KMS-11 (cell line): ENCODE measurements at regions not wholly inside any gene's neighbourhood (a gene's known extent, or its start where the extent isn't known, plus 50 kb on each side); places are given as distances from the start of the nearest gene placed in this dataset.

Experiments used
- H2AFZ ChIP-seq: fragments of 200-600 bp; sonication (generic); 2 replicates; pipeline ENCODE4 v1.6.1; 2016; ENCODE audit warnings: antibody characterized with exemption, mixed run types, low read depth
- H3K27ac ChIP-seq: fragments of 200-600 bp; sonication (generic); 2 replicates; pipeline ENCODE4 v1.6.1; 2016; ENCODE audit warnings: mild to moderate bottlenecking, mixed run types
- H3K27me3 ChIP-seq: fragments of 200-600 bp; sonication (generic); 2 replicates; pipeline ENCODE4 v1.6.1; 2017; ENCODE audit warnings: mild to moderate bottlenecking, low read depth, mixed run types, moderate library complexity; ENCODE audit not compliant: insufficient read depth
- H3K36me3 ChIP-seq: fragments of 200-600 bp; sonication (generic); 2 replicates; pipeline ENCODE4 v1.6.1; 2017; ENCODE audit warnings: mild to moderate bottlenecking, mixed run types; ENCODE audit not compliant: insufficient read depth
- H3K4me1 ChIP-seq: fragments of 200-600 bp; sonication (generic); 2 replicates; pipeline ENCODE4 v1.6.1; 2016; ENCODE audit warnings: mild to moderate bottlenecking, low read depth, mixed run types; ENCODE audit not compliant: poor library complexity, severe bottlenecking
- H3K4me2 ChIP-seq: fragments of 200-600 bp; sonication (generic); 2 replicates; pipeline ENCODE4 v1.7.0; 2016; ENCODE audit warnings: mild to moderate bottlenecking, mixed run types
- H3K4me3 ChIP-seq: fragments of 200-600 bp; sonication (generic); IDR thresholded peaks from 2 replicates; pipeline ENCODE4 v1.6.1; 2017; ENCODE audit warnings: low read depth, low read length, mixed read lengths; ENCODE audit not compliant: insufficient read depth
- H3K79me2 ChIP-seq: fragments of 200-600 bp; sonication (generic); 2 replicates; pipeline ENCODE4 v1.6.1; 2016; ENCODE audit warnings: low read depth, mixed run types; ENCODE audit not compliant: insufficient read depth
- H3K9ac ChIP-seq: fragments of 200-600 bp; sonication (generic); 2 replicates; pipeline ENCODE4 v1.6.1; 2016; ENCODE audit warnings: mild to moderate bottlenecking, mixed run types
- H4K20me1 ChIP-seq: fragments of 200-600 bp; sonication (generic); 2 replicates; pipeline ENCODE4 v1.6.1; 2016; ENCODE audit warnings: mild to moderate bottlenecking, mixed run types; ENCODE audit not compliant: insufficient read depth
- TF ChIP-seq, protein P1 (sequence below): fragments of 200-600 bp; sonication (generic); conservative IDR thresholded peaks from 2 replicates; pipeline ENCODE4 v1.6.1; 2017; ENCODE audit warnings: low read depth, mild to moderate bottlenecking, antibody characterized with exemption, low read length, moderate library complexity, mixed read lengths

DNA sequence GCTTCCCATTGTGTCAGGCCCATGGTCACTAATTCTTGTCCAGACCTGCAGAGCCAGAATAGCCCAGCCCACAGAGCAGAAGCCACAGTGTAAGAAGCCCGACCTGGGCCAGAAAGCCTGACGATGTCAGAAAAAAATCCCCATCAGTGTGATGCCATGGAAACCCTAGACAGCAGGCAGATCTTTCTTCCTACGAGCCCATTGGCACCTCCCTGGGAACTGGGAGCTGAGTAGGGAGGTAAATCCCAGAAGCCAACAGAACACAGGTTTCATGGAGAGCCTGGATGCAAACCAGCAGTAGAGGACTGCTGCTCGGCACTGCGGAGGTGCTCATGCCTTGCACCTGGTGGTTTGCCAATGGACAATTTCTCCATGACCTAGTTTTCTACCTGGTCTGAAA is 82.2 kb upstream of the SLC22A16 start:
- no peaks in the 10 kb centered on the region for H3K27me3 ChIP-seq
- H2AFZ ChIP-seq: no peak overlapping the region
- no peak overlapping the region for H3K27ac ChIP-seq
- no peaks in the 10 kb centered on the region for H3K4me1 ChIP-seq
- no peaks in the 10 kb centered on the region for H4K20me1 ChIP-seq
- H3K79me2 ChIP-seq: no peaks in the 10 kb centered on the region
- TF ChIP-seq, protein P1, sequence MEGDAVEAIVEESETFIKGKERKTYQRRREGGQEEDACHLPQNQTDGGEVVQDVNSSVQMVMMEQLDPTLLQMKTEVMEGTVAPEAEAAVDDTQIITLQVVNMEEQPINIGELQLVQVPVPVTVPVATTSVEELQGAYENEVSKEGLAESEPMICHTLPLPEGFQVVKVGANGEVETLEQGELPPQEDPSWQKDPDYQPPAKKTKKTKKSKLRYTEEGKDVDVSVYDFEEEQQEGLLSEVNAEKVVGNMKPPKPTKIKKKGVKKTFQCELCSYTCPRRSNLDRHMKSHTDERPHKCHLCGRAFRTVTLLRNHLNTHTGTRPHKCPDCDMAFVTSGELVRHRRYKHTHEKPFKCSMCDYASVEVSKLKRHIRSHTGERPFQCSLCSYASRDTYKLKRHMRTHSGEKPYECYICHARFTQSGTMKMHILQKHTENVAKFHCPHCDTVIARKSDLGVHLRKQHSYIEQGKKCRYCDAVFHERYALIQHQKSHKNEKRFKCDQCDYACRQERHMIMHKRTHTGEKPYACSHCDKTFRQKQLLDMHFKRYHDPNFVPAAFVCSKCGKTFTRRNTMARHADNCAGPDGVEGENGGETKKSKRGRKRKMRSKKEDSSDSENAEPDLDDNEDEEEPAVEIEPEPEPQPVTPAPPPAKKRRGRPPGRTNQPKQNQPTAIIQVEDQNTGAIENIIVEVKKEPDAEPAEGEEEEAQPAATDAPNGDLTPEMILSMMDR: no peak
- no peak overlapping the region for H3K4me3 ChIP-seq
- H3K4me2 ChIP-seq: no peak overlapping the region
- H3K36me3 ChIP-seq: no peaks in the 10 kb centered on the region
- no peak overlapping the region for H3K9ac ChIP-seq

DNA sequence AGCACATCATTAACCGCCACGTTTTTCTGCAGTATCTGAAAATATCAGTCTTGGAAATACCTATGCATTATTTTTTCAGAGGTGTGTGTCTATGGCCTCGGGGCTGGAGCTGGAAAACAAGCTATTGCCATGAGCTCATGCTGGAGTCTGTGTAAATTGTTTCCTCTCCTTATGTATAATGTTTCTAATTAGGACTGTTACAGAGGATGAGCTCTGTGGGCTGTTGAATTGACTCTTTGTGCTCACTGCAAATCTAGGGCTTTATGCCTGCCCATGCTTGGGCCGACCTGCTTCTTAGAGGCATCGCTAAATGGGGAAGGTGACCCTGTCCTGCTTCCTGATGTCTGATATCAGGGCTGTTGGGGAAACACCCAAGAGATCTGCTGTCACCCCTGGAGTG is 80.8 kb upstream of the SLC22A16 start:
- H3K4me2 ChIP-seq: no peak overlapping the region
- TF ChIP-seq, protein P1: no peak
- no peak overlapping the region for H3K9ac ChIP-seq
- no peaks in the 10 kb centered on the region for H3K4me1 ChIP-seq
- no peaks in the 10 kb centered on the region for H3K79me2 ChIP-seq
- no peaks in the 10 kb centered on the region for H4K20me1 ChIP-seq
- no peak overlapping the region for H3K4me3 ChIP-seq
- no peak overlapping the region for H2AFZ ChIP-seq
- H3K27me3 ChIP-seq: no peaks in the 10 kb centered on the region
- H3K27ac ChIP-seq: no peak overlapping the region
- H3K36me3 ChIP-seq: no peaks in the 10 kb centered on the region

- Histone ChIP-seq H3K36me3 (no peaks in the 10 kb centered on the region), H2AFZ (no peak overlapping the region), H3K79me2 (no peaks in the 10 kb centered on the region), H3K4me3 (no peak overlapping the region), H3K4me1 (no peaks in the 10 kb centered on the region), H3K27ac (no peak overlapping the region), H3K4me2 (no peak overlapping the region), H4K20me1 (no peaks in the 10 kb centered on the region), H3K9ac (no peak overlapping the region), H3K27me3 (no peaks in the 10 kb centered on the region)
- TF ChIP-seq, protein P1: no peak
These were observed 80.1 kb upstream of the SLC22A16 start for GRCh38 chr6:110556317-110557110.

- no peak overlapping the region for H3K9ac ChIP-seq
- H3K27ac ChIP-seq: no peak overlapping the region
- no peaks in the 10 kb centered on the region for H3K4me1 ChIP-seq
- H3K4me2 ChIP-seq: no peak overlapping the region
- H3K79me2 ChIP-seq: no peaks in the 10 kb centered on the region
- H3K27me3 ChIP-seq: no peaks in the 10 kb centered on the region
- no peaks in the 10 kb centered on the region for H3K36me3 ChIP-seq
- no peaks in the 10 kb centered on the region for H4K20me1 ChIP-seq
- TF ChIP-seq, protein P1: no peak
- no peak overlapping the region for H2AFZ ChIP-seq
- H3K4me3 ChIP-seq: no peak overlapping the region
These were observed 78.6 kb upstream of the SLC22A16 start for GRCh38 chr6:110554966-110555460.
